Activated T-cell treated with anti-CD3 and anti-CD28 coated beads for 1 hour (primary cell): ENCODE measurements at regions not wholly inside any gene's neighbourhood (a gene's known extent, or its start where the extent isn't known, plus 50 kb on each side); places are given as distances from the start of the nearest gene placed in this dataset.

Experiments
- DNase-seq: peaks from one replicate; pipeline ENCODE4 v3.0.0-alpha.2; 2020; ENCODE audit warnings: low read depth

DNA sequence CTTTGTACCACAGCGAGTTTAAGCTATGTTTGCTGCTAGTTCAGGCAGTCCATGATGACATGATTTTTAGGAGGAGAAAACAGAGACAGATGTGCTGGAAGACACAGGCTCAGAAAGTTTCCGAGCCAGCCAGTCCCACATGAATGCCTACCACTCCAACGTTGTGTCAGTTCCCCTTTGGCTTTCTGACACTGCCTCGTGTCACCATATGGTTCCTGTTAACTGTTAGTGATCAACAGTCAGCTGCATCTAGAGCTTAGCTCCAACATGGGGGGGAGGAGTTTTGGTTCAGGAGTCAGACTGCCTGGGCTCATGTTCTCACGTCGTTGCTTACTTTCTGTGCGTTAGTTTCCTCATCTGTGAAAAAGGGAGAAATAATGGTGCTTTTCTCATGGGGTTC lies 343.7 kb downstream of the MID1IP1 start:
- no peak for DNase-seq

DNA sequence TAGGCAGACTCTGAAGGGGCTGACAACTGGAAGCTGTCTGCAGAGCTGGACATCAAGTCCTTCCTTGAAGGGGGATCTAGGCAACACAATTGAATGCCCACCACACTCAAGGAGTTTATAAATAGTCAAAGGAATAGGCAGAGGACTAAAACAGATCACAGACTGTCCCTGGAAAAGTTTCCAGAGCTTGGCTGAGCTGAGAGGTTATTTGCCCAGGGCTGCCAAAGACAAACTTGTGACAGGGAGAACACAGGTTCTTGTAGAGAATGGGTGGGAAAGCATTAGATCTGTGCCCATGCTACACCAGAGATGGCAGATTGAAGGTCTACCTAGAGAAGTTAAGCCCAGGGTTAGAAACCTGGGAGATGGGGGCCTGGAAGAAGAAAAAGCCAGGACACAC lies 344.6 kb downstream of the MID1IP1 start:
- DNase-seq = no peak

DNA sequence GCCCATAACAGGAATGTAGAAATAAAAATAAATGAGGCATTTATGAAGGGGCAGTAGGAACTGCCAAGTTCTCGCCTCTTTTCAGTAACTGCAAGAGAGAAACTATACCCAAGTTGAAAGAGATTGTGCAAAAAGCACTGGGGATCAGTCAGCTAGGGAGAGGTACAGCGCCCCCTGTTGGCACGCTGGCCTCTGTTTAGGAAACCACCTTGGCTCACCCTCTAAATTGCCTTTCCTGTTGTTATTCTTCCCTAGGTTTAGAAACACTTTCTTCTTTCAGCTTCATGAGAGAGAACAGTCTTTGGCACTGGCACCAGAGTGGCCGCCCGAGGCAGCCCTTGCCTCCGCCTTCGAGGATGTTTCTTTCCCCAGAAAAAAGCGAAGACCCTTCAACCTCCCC lies 348.5 kb downstream of the MID1IP1 start:
- peak; percentile 44 for DNase-seq

DNA sequence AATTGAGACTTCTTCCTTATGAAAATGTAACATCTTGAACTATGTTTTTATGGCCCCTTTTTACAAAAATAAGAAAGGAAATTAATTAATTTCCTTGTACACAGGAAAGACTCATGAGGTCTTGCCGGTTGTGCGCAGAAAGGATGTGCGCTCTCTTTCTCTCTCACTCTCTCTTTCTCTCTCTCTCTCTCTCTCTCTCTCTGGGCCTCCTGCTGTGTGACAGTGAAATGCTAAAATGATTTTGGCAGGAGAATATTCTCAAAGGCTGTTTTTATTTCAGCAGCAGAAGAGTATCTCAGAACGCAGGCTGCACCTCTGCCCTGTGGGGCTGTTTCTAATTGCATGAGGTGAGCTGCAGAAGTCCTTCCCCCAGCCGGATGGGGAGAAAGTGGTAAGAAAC lies 349.0 kb downstream of the MID1IP1 start:
- DNase-seq = no peak

DNA sequence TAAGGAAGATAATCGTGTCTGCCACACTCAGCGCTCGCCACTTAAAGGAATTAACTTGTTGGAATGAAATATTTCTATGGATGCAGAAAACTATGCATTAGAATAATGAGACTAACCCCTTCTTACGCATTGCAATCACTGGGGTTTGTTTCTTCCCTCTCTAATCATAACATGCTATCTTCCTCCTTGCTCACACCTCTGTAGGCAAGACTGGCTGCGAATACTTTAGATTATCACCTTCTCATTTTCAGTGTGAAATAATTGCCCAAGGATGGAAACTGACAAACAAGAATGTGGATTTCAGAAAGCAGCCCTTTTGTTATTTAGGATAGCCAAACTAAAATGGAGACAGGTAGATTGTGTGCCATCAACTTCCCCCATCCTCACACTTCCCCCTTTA lies 349.4 kb downstream of the MID1IP1 start:
- DNase-seq = no peak

DNA sequence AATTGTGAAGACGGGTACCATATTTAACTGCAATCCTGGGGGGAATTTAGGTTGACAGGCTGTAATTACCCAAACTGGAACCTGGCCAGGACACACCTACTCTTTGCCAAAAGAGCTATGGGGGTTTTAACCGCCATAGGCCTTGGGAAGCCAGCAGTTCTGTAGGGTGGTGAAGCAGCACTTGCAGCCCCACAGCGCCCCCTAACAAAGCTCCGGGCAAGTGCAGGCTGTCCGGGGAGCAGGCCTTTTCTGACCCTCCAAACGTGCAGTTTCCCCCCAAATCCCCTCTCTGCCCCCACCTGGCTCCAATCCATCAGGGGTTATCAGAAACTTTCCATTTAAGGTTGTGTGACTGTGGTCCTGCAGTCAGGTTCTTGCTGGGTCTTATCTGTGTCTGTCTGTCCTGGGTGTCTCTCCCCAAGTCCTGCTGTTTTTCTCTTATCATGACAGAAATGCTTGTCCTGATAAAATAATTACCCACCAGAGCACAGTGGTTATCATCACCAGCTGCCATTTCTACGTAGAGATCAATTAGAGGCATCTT lies 350.9 kb downstream of the MID1IP1 start:
- DNase-seq = no peak

DNA sequence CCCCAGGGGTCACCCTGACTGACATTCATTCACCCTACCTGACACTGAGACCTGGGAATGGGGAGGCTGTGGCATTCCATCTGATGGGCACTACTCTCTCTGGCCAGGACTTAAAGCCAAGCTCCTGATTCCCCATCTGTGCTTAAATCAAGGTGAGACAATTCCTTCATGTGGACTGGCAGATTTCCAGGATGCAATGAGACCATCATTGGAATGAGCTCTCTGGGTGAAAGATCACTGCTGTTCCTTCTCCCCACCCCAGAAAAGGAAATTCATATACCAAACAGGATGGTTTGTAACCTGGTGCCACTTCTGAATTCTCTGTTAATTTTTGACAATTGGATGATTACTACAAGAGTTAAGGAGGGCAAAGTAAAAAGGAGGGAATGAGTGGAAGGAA lies 354.8 kb downstream of the MID1IP1 start:
- no peak for DNase-seq

DNA sequence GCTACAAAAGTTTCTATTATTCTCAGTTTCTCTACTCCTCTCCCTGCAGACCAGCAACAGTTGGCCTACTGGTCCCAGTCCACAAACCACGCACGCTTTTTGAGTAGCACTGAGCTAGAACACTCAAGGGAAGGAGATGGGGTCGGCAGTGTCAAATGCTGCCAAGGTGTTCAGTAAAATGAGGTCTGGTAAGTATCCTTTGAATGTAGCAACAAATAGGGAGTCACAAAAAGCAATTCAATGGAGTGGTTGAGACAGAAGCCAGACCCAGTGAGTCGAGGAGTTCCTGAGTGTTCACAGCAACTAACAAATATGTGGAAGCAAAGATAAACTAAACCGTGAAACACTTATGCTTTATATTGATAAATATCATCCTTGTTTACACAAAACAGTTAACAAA lies 355.7 kb downstream of the MID1IP1 start:
- no peak for DNase-seq

DNA sequence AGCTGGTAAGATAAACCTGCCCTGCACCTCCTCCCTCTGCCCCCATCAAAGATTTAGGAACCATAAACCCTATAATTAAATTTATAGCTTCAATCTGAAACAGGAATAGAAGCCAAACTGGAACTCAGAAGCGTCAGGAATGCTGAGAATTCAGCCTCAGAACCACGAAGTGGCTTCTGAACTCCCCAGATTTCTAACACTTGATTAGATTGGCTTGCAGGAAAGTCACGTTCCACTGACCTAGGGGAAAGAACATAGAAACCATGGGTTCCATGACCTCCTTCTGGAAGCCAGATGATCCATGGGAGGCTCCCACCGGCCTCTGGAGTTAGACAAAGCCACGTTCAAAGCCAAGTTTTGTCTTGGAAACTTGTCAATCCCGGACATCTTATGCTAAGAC lies 356.5 kb downstream of the MID1IP1 start:
- DNase-seq = no peak

DNA sequence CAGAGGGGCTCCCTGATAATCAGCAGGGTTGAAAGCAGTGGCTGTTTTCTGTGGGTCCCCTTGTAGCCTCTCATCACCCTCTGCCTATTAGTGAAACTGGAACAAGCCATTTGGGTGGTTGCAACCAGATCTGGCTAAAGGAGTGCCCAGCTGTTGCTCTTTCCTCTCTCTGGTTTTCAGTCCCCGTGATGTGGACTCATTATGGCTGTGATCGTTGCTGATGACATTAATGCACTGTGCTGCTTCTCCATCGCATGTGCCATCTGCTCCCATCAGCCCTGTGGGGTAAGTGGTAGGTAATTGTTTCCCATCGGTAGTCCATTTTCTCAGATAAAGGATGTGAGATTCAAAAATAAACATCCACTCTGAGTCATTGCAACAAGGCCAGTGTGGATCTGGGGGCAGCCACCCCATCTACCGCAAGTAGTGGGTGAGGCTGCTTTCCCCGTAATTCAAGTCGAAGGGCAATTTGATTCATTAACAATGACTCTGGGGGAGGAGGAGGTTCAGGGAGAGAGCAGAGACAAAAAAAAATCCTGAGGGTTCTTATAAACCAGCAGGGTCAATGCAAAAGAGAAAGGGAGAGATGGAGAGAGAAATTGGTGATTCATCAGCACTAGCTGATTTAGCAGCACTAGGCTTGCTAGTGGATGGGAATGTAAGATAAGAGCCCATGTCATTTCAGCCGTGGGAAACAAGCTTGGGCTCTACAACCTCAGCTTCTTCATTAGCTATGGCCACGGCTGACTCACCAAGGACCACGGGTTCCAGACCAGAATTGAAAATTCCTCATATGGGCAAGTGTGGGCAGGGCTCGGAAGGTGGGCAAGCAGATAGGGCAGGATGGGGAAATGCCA lies 357.8 kb downstream of the MID1IP1 start:
- no peak for DNase-seq

DNA sequence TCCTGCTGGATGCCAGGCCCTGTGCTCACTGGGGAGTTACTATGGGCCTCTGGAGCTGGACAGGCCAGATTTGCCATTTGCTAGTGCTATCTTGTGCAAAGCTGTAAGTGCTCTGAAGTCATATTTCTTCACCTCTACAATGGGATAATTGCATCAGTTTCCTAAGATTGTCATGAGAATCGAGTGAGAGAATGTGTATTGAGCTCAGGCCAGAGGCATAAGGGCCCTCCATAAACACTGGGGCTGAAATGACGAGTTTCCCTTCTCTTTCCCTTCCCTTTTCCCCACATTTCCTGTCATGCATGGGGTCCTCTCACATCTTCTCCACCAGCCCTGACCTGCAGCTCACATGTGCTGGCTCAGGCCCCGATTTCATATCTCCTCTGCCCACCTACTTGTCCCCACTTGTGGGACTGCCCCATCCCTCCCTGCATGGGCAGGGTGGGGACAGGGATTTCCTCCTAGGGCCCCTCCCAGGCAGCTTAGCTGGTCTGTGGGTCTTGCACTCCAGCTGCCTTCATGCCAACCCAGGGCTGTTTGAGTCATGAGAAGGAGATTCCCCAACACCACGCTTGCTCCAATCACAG lies 358.8 kb downstream of the MID1IP1 start:
- no peak for DNase-seq

DNA sequence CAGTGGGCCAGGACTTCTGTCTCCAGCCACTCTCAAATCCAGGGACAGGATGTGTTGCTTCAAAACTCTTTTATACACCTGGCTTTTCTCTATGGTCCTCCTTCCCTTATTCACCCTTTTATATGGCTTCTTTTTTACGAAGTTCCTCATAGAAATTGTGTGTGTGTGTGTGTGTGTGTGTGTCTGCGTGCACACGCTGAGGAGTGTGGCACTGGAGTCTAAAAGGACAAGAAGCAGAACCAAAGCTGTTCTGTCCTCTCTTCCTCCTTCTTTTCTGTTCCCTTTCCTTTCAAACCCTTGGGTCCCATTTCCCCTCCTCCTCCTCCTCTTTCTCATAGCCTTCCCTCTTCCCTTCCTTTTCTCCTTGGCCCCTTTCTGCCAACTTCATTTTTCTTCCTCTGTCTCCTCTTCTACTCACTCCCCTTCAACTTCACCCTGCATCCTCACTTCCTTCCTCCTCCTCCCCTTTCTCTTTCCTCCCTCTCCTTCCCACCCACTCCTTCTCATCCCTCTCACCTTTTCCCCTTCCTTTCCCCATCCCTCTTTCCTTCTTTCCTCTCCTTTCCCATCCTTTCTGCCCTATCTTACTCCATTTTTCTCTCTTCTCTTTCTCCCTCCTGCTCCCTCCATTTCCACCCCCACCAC lies 360.5 kb downstream of the MID1IP1 start:
- DNase-seq = no peak

DNA sequence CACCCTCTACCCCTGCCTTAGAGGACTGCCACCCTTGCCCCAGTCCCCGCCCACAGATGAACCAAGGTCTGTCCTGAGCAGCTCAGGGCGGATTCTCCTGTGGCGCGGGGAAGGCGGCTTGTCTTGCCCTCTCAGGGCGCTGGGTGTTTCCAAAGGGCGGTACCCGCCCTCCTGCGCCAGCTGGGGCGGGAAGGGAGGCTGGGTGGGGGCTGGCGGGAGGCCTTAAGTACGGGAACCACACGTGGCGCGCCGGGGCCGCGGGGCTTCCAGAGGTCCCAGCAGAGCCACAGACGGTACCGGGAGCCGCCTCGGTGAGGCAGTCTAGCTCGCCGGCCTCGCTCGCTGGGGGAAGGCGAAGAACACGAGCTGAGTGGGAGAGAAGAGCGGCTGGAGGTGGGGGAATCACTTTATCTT lies 361.1 kb downstream of the MID1IP1 start:
- DNase-seq = peak; percentile 13

DNA sequence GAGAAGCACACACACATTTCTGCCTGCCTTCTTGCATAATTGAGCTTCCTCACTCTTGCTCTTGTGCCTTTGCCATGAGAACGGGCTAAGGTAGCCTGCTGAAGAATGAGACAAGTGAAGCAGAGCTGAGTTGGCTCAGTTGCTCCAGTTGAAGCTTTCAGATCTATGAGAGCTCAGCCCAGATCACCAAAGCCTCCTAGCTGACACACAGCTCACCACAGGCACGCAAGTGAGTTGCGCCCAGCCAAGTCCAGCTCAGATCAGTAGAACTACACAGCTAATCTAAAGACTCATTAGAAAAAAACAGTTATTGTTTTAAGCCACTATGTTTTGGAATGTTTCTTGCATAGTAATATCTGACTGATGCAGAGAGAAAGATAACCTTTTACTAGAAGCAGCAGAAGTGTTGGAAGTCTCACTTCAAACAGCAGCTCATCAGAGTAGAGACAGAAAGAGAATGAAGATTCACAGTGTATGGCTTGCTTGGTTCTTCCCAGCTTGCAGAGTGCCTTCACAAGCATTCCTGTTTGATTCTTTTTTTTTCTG lies 362.4 kb downstream of the MID1IP1 start:
- DNase-seq = no peak

DNA sequence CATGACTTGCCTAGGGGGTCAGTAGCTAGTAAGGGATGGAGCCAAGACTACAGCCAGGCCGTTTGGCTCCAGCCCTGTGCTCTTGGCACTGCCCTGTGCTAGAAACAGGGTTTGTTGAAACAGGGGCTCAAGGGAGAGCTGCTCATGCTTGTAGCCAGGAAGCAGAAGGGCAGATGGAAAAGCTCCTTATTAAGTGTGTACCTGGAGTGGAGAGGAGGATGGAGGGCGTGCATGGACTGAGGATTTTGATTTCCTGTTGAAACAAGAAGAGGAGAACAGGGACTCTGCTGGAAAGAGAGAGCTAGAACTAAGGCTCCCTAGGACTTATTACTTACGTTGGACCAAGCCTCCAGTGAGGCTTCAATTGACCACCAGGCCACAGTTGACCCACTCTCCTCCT lies 363.0 kb downstream of the MID1IP1 start:
- DNase-seq = no peak

DNA sequence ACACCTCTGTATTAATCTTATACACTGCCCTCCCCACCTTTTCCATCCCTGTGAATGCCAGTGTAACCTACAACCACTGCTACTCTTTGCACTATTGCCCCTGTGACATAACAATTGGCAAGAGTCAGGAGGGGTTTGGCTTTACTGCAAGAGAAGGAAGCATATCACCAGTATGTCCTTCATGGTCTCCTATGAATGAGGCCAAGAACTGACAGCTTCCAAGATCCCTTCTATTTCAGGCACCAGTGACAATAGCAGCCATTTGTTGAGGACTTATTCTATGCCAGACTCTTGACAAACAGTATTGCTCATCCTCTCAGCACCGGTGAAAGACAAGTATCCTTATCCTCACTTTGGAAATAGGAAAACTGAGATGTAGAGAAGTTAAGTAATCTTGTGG lies 363.9 kb downstream of the MID1IP1 start:
- no peak for DNase-seq

DNA sequence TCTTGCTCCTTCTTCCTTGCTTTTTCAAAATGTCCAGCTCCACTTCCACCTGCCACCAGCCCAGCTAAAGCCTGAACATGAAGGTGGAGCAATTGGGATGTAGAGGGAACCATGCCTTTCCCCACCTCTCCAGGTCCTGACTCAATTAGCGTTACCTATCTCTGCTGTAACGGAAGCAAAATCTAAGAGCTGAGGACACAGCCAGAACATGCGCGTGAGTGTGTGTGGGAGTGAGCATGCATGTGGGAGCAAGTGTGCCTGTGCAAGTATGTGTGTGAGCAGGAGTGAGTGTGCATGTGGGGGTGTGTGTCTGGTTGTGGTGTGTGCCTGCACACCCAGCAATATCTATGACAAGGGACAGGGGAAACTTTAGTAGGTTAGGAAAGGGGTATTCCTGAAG lies 364.5 kb downstream of the MID1IP1 start:
- no peak for DNase-seq

DNA sequence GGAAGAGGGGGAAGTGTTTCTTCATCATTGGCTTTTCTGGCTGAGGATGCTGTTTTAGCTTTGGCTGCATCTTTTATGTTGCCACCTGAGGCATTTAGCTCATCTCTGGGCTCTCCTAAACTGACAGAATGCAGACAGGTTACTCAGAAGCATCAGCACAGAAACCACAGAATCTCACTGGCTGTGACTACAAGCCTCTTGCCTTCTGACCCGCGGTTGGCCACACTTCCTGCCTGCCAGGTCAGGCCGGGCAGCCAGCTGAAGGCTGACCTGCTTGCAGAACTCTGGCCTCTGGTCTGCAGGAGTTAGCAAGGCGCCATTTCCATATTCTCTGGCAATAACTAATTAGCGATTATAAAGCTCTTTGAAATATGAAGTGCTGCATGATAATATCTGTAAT lies 366.5 kb downstream of the MID1IP1 start:
- DNase-seq = no peak

DNA sequence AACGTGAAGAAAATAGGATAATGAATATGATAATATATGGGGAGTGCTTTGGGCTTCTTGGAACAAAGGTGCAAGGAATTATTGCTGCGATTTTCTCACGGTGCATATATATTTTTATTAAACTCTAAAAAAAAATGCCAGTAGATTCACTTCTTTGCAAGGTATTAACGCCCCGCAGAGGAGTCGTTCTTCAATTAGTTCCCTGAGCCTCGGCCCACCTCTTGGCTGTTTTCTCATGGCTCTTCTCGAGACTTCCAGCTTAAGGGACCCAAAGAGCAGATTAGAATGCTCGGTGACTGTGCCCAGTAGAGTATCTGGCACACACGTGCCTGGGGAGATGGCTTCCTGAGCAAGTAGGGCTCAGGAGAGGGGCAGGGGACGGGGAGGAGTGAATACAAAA lies 367.4 kb downstream of the MID1IP1 start:
- DNase-seq = no peak

DNA sequence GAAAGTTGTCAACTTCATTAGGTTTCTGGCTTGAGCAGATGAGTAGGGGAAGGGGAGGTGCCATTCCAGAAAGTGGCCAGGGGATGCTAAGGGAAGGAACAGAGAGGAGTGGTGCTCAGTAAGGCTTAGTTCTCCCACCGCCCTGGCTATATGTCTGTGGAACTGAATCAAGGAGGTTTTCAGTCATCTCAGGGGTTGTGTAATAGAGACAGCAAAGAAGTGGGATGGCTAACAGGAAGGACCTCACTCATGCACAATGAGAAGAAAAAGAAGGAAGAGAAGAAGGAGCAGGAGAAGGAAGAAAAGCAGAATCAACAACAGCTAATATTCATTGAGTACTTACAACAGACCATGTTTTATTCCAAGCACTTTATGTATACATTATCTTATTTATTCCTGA lies 368.7 kb downstream of the MID1IP1 start:
- no peak for DNase-seq

DNA sequence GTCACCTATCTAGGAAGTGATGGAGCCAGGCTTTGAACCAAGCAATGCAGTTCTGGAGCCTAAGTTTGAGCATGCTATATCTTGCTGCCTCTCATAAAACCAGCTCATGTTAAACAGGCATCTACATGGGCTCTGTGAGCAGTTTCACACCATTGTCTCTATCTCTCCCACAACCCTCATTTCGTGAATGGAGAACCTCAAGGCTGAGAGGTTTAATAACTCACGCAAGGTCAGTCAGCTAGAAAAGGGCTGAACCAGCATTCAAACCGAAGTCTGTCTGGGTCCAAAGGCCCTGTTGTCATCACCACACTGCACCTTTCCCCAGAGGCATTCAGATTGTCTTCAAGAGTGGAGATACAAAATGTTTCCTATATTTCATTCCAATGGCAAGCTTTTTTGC lies 369.2 kb downstream of the MID1IP1 start:
- no peak for DNase-seq

DNA sequence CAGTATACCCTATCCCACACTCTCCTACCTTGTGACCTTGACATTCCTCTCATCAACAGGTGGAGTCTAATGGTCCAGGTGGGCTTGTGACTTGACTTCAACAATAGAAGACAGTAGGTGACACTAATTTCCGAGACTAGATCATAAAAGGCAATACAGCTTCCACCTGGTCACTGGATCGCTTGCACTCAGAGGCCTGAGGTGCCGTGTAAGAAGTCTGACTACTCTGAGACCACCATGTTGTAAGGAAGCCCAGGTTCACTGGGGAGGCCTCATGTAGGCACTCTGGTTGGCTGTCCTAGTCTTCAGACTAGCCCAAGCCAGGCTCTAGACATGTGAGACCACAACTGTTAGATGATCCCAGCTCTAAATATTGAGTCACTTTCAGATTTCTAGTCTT lies 370.4 kb downstream of the MID1IP1 start:
- DNase-seq = no peak

DNA sequence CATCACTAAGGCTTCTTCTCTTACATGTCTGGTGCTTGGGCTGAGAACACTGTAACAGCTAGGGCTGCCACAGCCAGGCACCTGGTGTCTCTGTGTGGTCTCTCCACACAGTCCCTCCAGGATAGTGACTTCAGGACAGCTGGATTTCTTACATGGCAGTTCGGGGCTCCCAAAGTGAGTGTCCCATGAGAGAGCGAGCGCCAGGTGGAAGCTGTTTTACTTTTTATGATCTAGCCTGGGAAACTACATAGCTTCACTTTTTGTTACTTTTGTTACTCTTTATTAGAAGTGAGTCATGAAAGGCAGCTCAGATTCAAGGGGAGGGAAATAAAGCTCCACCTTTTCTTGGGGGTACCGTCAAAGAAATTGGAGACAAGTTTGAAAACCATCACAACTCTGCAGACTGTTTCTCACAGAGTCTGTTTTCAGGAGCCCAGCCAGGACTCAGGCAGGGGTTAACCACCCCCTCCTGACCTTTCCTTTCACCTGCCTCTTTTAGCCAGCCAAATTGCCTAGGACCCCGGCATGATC lies 373.0 kb downstream of the MID1IP1 start:
- no peak for DNase-seq
